Panc1 (cell line): ENCODE measurements at regions not wholly inside any gene's neighbourhood (a gene's known extent, or its start where the extent isn't known, plus 50 kb on each side); places are given as distances from the start of the nearest gene placed in this dataset.

ENCODE experiments used
- ATAC-seq: fragments of 200-7000 bp; cut with Tn5 transposase; 2 replicates; pipeline ENCODE4 v1.9.1; 2020; ENCODE audit warnings: mild to moderate bottlenecking, moderate library complexity
- BruUV-seq: library from RNA; stranded (reverse); fragments of 400-500 nt; replicated peaks from 2 replicates; lab custom pipeline; 2021; lab: Mats Ljungman, UMichigan
- CTCF ChIA-PET: fragments of 300-600 bp; sonication (Branson Sonifier 250); formaldehyde crosslinking; loops from one replicate; lab custom pipeline; 2022; ENCODE audit warnings: antibody characterized with exemption; lab: Charles Lee
- POLR2A ChIA-PET: fragments of 300-600 bp; sonication (Branson Sonifier 250); formaldehyde crosslinking; loops from one replicate; lab custom pipeline; 2022; ENCODE audit warnings: antibody characterized with exemption; lab: Charles Lee
- DNase-seq: peaks from one replicate; pipeline ENCODE4 v3.0.0-alpha.2; 2010; ENCODE audit warnings: low read depth, low spot score
- H3K27ac ChIP-seq: 2 replicates; pipeline ENCODE4 v1.5.1; 2011; ENCODE audit warnings: mild to moderate bottlenecking, low read length, inconsistent platforms
- H3K27me3 ChIP-seq: fragments of 200-500 bp; sonication (Bioruptor generic); 2 replicates; pipeline ENCODE4 v1.6.0; 2014; ENCODE audit warnings: low read length, inconsistent platforms; ENCODE audit not compliant: control insufficient read depth, insufficient read depth
- H3K36me3 ChIP-seq: fragments of 200-500 bp; sonication (Bioruptor generic); 2 replicates; pipeline ENCODE4 v1.5.1; 2014; ENCODE audit warnings: inconsistent platforms, mild to moderate bottlenecking, low read length, moderate library complexity; ENCODE audit not compliant: control insufficient read depth, insufficient read depth
- H3K4me1 ChIP-seq: 2 replicates; pipeline ENCODE4 v1.5.1; 2011; ENCODE audit warnings: inconsistent platforms, mild to moderate bottlenecking, low read length, moderate library complexity; ENCODE audit not compliant: control insufficient read depth, insufficient read depth
- H3K4me3 ChIP-seq, 2 experiments: 2 replicates each; pipeline ENCODE4 v1.5.1; 2011 to 2012; ENCODE audit warnings: low read depth in 2 of 2, low read length in 2 of 2, mild to moderate bottlenecking in 2 of 2, inconsistent platforms in 1 of 2, moderate library complexity in 1 of 2
- H3K9me3 ChIP-seq: fragments of 200-500 bp; sonication (Bioruptor generic); 2 replicates; pipeline ENCODE4 v1.5.1; 2014; ENCODE audit warnings: low read depth, mild to moderate bottlenecking, inconsistent platforms, low read length, moderate library complexity; ENCODE audit not compliant: control insufficient read depth, insufficient read depth
- POLR2AphosphoS5 ChIP-seq: IDR thresholded peaks from 2 replicates; pipeline ENCODE4 v1.6.1; 2012; ENCODE audit warnings: mild to moderate bottlenecking, low read depth, low read length, moderate library complexity
- SIN3A ChIP-seq: IDR thresholded peaks from 2 replicates; pipeline ENCODE4 v1.6.1; 2012; ENCODE audit warnings: low read depth, mild to moderate bottlenecking, low read length, moderate library complexity, borderline replicate concordance; ENCODE audit not compliant: insufficient read depth
- TCF7L2 ChIP-seq: IDR thresholded peaks from 2 replicates; pipeline ENCODE4 v1.6.1; 2011; ENCODE audit warnings: mild to moderate bottlenecking, low read depth, low read length, inconsistent platforms
- in situ Hi-C: cut with HindIII; loops from 2 replicates; pipeline ENCODE4 v1.10.0; 2016; ENCODE audit warnings: low sequenced_read_pairs, low pct_unique_long_range_greater_than_20kb
- intact Hi-C: fragments of 100-400 bp; cut with micrococcal nuclease; formaldehyde crosslinking; loops from one replicate; pipeline ENCODE4 v1.10.0; 2022; ENCODE audit not compliant: unreplicated experiment
- TF ChIP-seq, protein P1 (sequence below): fragments of 450-650 bp; IDR thresholded peaks from 2 replicates; pipeline ENCODE4 v1.5.1; 2017; ENCODE audit warnings: mild to moderate bottlenecking
- TF ChIP-seq, protein P2 (sequence below), 2 experiments: IDR thresholded peaks; 2 replicates each; pipeline ENCODE4 v1.6.1; 2011 to 2012; ENCODE audit warnings: low read depth in 2 of 2, control low read depth in 1 of 2, low read length in 1 of 2, mild to moderate bottlenecking in 1 of 2, moderate library complexity in 1 of 2; ENCODE audit not compliant: insufficient read depth in 1 of 2

DNA sequence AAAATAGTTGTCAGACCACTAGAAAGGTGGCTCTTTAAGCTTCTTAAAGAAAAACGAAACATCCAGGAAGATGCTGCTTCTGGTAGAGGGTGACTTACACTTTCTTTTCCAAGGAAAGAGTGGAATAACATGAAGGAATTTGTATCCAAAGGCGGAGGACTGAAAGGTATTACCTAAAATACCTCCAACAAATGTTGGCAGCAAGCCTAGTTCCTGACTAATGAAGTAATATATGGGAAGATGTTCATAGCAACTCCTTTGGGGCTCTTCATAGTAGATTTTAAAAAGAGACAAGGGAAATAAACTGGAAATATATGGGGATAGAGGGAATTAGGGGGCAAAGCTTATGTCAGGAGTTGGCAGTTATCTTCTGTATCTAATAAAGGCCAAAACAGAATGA lies 116.2 kb downstream of the AASDH start:
- ChIA-PET POLR2A (interaction anchor here (0.6 kb wide), 1 partner anchor 296 kb away, joined by 9 read pairs; no protein-coding TSS in a partner anchor), CTCF (no interaction called here)
- no peak for ATAC-seq
- no TSS peak for BruUV-seq
- Histone ChIP-seq H3K4me1 (no peaks in the 10 kb centered on the region), H3K4me3 (no peak overlapping the region), H3K9me3 (no peaks in the 10 kb centered on the region), H3K27ac (no peak overlapping the region), H3K27me3 (no peaks in the 10 kb centered on the region), H3K36me3 (no peaks in the 10 kb centered on the region)
- DNase-seq, result no peak
- intact Hi-C loops, result no loop called here
- no peak for TF ChIP-seq POLR2AphosphoS5
- TF ChIP-seq SIN3A, result no peak
- in situ Hi-C loops, result no loop called here

DNA sequence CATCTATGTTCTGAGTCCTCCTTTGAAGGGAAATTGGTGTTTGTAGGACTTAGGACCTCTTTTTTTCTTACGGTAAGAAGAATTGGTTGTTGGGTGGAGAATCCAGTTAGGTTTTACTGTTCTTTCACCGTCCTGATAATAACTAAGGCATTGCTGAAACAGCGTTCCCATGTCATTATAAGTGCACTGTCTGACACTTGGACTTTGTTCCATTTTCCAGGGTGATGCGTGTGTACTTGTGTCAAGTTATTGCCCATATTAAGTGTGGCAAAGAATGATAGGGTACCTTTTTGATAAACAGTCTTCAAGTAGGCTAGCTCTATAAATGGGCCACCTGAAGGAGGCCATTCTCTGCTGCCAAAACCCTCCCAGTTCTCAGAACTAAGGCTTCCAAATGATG lies 119.7 kb downstream of the AASDH start:
- Histone ChIP-seq H3K4me1 (no peaks in the 10 kb centered on the region), H3K36me3 (no peaks in the 10 kb centered on the region), H3K9me3 (no peaks in the 10 kb centered on the region), H3K27ac (no peak overlapping the region), H3K27me3 (no peaks in the 10 kb centered on the region), H3K4me3 (no peak overlapping the region)
- TF ChIP-seq POLR2AphosphoS5 (no peak), SIN3A (no peak), TCF7L2 (no peak)
- TF ChIP-seq, protein P1, sequence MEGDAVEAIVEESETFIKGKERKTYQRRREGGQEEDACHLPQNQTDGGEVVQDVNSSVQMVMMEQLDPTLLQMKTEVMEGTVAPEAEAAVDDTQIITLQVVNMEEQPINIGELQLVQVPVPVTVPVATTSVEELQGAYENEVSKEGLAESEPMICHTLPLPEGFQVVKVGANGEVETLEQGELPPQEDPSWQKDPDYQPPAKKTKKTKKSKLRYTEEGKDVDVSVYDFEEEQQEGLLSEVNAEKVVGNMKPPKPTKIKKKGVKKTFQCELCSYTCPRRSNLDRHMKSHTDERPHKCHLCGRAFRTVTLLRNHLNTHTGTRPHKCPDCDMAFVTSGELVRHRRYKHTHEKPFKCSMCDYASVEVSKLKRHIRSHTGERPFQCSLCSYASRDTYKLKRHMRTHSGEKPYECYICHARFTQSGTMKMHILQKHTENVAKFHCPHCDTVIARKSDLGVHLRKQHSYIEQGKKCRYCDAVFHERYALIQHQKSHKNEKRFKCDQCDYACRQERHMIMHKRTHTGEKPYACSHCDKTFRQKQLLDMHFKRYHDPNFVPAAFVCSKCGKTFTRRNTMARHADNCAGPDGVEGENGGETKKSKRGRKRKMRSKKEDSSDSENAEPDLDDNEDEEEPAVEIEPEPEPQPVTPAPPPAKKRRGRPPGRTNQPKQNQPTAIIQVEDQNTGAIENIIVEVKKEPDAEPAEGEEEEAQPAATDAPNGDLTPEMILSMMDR, result no peak
- TF ChIP-seq, protein P2, sequence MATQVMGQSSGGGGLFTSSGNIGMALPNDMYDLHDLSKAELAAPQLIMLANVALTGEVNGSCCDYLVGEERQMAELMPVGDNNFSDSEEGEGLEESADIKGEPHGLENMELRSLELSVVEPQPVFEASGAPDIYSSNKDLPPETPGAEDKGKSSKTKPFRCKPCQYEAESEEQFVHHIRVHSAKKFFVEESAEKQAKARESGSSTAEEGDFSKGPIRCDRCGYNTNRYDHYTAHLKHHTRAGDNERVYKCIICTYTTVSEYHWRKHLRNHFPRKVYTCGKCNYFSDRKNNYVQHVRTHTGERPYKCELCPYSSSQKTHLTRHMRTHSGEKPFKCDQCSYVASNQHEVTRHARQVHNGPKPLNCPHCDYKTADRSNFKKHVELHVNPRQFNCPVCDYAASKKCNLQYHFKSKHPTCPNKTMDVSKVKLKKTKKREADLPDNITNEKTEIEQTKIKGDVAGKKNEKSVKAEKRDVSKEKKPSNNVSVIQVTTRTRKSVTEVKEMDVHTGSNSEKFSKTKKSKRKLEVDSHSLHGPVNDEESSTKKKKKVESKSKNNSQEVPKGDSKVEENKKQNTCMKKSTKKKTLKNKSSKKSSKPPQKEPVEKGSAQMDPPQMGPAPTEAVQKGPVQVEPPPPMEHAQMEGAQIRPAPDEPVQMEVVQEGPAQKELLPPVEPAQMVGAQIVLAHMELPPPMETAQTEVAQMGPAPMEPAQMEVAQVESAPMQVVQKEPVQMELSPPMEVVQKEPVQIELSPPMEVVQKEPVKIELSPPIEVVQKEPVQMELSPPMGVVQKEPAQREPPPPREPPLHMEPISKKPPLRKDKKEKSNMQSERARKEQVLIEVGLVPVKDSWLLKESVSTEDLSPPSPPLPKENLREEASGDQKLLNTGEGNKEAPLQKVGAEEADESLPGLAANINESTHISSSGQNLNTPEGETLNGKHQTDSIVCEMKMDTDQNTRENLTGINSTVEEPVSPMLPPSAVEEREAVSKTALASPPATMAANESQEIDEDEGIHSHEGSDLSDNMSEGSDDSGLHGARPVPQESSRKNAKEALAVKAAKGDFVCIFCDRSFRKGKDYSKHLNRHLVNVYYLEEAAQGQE (IDR thresholded peaks at IDR 0.05; ENCODE audit: insufficient read depth in 1 of 2, low read depth in 2 of 2, low read length in 1 of 2), result no peak
- no TSS peak for BruUV-seq
- ATAC-seq (no peak), DNase-seq (no peak)
- POLR2A ChIA-PET, result no interaction called here
- intact Hi-C loops, result no loop called here
- CTCF ChIA-PET, result interaction anchor here (0.7 kb wide), 1 partner anchor 175 kb away, joined by 3 read pairs; no protein-coding TSS in a partner anchor
- in situ Hi-C loops, result no loop called here

DNA sequence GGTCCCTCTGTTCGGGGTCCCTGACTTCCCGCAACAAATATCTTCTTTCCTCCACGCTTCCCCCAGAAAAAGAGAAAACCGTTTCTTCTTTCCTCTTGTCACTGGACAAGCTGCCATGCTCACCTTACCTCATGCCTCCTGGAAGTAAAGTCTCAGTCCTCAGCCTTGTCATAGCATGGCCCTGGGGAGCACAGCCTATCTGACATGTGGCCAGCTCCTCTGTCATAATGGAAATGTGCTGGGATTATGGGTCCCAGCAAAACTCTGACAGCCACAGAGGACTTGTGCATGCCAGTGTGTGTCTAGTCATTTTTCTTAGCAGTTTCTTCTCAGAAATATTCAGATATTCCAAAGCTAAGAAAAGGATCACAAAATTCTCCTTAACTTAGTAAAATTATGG lies 122.4 kb downstream of the AASDH start:
- intact Hi-C loops (no loop called here), in situ Hi-C loops (no loop called here)
- DNase-seq (no peak), ATAC-seq (no peak)
- H3K27me3 ChIP-seq, result no peaks in the 10 kb centered on the region
- H3K36me3 ChIP-seq, result no peaks in the 10 kb centered on the region
- no peaks in the 10 kb centered on the region for H3K9me3 ChIP-seq
- ChIA-PET CTCF (no interaction called here), POLR2A (no interaction called here)
- H3K4me1 ChIP-seq, result no peaks in the 10 kb centered on the region
- no peak overlapping the region for H3K4me3 ChIP-seq
- no peak for TF ChIP-seq TCF7L2
- no peak for TF ChIP-seq POLR2AphosphoS5
- TF ChIP-seq, protein P1, result no peak
- TF ChIP-seq, protein P2 (IDR thresholded peaks at IDR 0.05; ENCODE audit: insufficient read depth in 1 of 2, low read depth in 2 of 2, low read length in 1 of 2), result no peak
- no peak for TF ChIP-seq SIN3A
- H3K27ac ChIP-seq, result no peak overlapping the region
- BruUV-seq, result no TSS peak
